B cell (primary cell): ENCODE measurements at regions not wholly inside any gene's neighbourhood (a gene's known extent, or its start where the extent isn't known, plus 50 kb on each side); places are given as distances from the start of the nearest gene placed in this dataset.

Experiments used
- ATAC-seq: fragments of 200-7000 bp; cut with Tn5 transposase; one replicate; pipeline ENCODE4 v1.10.0; 2021; ENCODE audit warnings: low read depth, mild to moderate bottlenecking, moderate number of reproducible peaks, moderate library complexity
- CTCF ChIA-PET: fragments of 350-600 bp; sonication (Branson Sonifier 250); formaldehyde crosslinking; loops from one replicate; lab custom pipeline; 2021; ENCODE audit warnings: antibody characterized with exemption, inconsistent platforms; lab: Charles Lee
- POLR2A ChIA-PET: fragments of 350-600 bp; sonication (Branson Sonifier 250); formaldehyde crosslinking; loops from one replicate; lab custom pipeline; 2021; ENCODE audit warnings: antibody characterized with exemption; lab: Charles Lee
- DNase-seq: peaks from one replicate; pipeline ENCODE4 v3.0.0; 2013
- H2AFZ ChIP-seq: 2 replicates; pipeline ENCODE4 v1.6.1; 2012; ENCODE audit warnings: mild to moderate bottlenecking, low read depth, low read length; ENCODE audit not compliant: insufficient read depth, poor library complexity, severe bottlenecking
- H3K27ac ChIP-seq, 2 donors: 1 replicate in 1 of 2; 2 replicates in 1 of 2; pipeline ENCODE4 v1.5.1; 2012 to 2013; ENCODE audit warnings: low read length in 2 of 2, mild to moderate bottlenecking in 2 of 2, moderate library complexity in 1 of 2
- H3K27me3 ChIP-seq, 4 experiments: fragments of 200-600 bp in 1 of 4; sonication (generic) in 1 of 4; replicated peaks in 1 of 4; 1 replicate in 2 of 4; 2 replicates in 2 of 4; pipeline versions ENCODE4 v1.6.1 to v1.7.0; 2013 to 2016; ENCODE audit warnings: low read length in 3 of 4, mild to moderate bottlenecking in 2 of 4, mixed read lengths in 1 of 4, moderate library complexity in 1 of 4; ENCODE audit not compliant: insufficient read depth in 4 of 4, control insufficient read depth in 3 of 4; ENCODE audit errors: control extremely low read depth in 1 of 4
- H3K36me3 ChIP-seq, 2 experiments: replicated peaks in 1 of 2; 1 replicate in 1 of 2; 2 replicates in 1 of 2; pipeline versions ENCODE4 v1.6.1 to v1.7.1; 2013; ENCODE audit warnings: low read length in 1 of 2; ENCODE audit not compliant: insufficient read depth in 2 of 2, control insufficient read depth in 1 of 2; ENCODE audit errors: control extremely low read depth in 1 of 2, extremely low read depth in 1 of 2
- H3K4me1 ChIP-seq, 2 donors: fragments of 200-600 bp in 1 of 2; sonication (generic) in 1 of 2; 1 replicate in 1 of 2; 2 replicates in 1 of 2; pipeline versions ENCODE4 v1.5.1 to v1.6.1; 2013 to 2017; ENCODE audit warnings: low read length in 2 of 2; ENCODE audit not compliant: control insufficient read depth in 2 of 2, insufficient read depth in 2 of 2
- H3K4me2 ChIP-seq: replicated peaks from 2 replicates; pipeline ENCODE3; 2012; ENCODE audit warnings: mild to moderate bottlenecking, low read depth, low read length; ENCODE audit not compliant: poor library complexity, severe bottlenecking
- H3K4me3 ChIP-seq, 5 experiments: fragments of 200-600 bp in 1 of 5; sonication (generic) in 1 of 5; 1 replicate in 3 of 5; 2 replicates in 2 of 5; pipeline versions ENCODE4 v1.5.1 to v1.7.0; 2011 to 2016; ENCODE audit warnings: low read length in 4 of 5, mild to moderate bottlenecking in 4 of 5, low read depth in 2 of 5, control low read depth in 1 of 5, moderate library complexity in 1 of 5; ENCODE audit not compliant: insufficient read depth in 1 of 5; ENCODE audit errors: control extremely low read depth in 1 of 5, extremely low read depth in 1 of 5
- H3K79me2 ChIP-seq: fragments of 200-600 bp; sonication (generic); one replicate; pipeline ENCODE4 v1.6.0; 2016; ENCODE audit warnings: low read length; ENCODE audit not compliant: control insufficient read depth, insufficient read depth
- H3K9ac ChIP-seq: fragments of 200-600 bp; sonication (generic); 2 replicates; pipeline ENCODE4 v1.6.1; 2017; ENCODE audit warnings: mild to moderate bottlenecking, low read length, moderate library complexity
- H3K9me3 ChIP-seq, 3 donors: one replicate each; pipeline versions ENCODE4 v1.6.1 to v1.7.1; 2013; ENCODE audit warnings: low read length in 2 of 3; ENCODE audit not compliant: control insufficient read depth in 2 of 3, insufficient read depth in 1 of 3; ENCODE audit errors: control extremely low read depth in 1 of 3
- H4K20me1 ChIP-seq: 2 replicates; pipeline ENCODE4 v1.6.0; 2012; ENCODE audit warnings: mild to moderate bottlenecking, low read length; ENCODE audit not compliant: insufficient read depth, control insufficient read depth, poor library complexity, severe bottlenecking
- H3K27ac Mint-ChIP-seq: one replicate; pipeline ENCODE4 v1.8.0; 2021; ENCODE audit warnings: mixed read lengths
- H3K27me3 Mint-ChIP-seq: one replicate; pipeline ENCODE4 v1.8.0; 2021; ENCODE audit warnings: mixed read lengths
- H3K4me1 Mint-ChIP-seq: one replicate; pipeline ENCODE4 v1.8.0; 2021; ENCODE audit warnings: mixed read lengths
- H3K4me3 Mint-ChIP-seq: one replicate; pipeline ENCODE4 v1.8.0; 2021; ENCODE audit warnings: mixed read lengths
- H3K9me3 Mint-ChIP-seq: one replicate; pipeline ENCODE4 v1.8.0; 2022; ENCODE audit warnings: mixed read lengths; ENCODE audit not compliant: insufficient read depth
- CTCF ChIP-seq: fragments of 200-600 bp; IDR thresholded peaks from one replicate; pipeline ENCODE4 v1.8.0; 2022; ENCODE audit warnings: antibody characterized with exemption, mild to moderate bottlenecking
- EZH2 ChIP-seq: IDR thresholded peaks from 2 replicates; pipeline ENCODE4 v1.6.1; 2012; ENCODE audit warnings: borderline replicate concordance, low read depth, mild to moderate bottlenecking, moderate library complexity, low read length; ENCODE audit not compliant: insufficient read depth, poor library complexity, severe bottlenecking
- WGBS: methylation state at CpG from one replicate; pipeline ENCODE4 v1.1.5; 2013; ENCODE audit warnings: missing lambda C conversion rate; ENCODE audit not compliant: insufficient coverage; 5-methylcytosine and 5-hydroxymethylcytosine counted together
- intact Hi-C: fragments of 100-400 bp; cut with micrococcal nuclease; formaldehyde crosslinking; loops from one replicate; pipeline ENCODE4 v1.10.0; 2022

DNA sequence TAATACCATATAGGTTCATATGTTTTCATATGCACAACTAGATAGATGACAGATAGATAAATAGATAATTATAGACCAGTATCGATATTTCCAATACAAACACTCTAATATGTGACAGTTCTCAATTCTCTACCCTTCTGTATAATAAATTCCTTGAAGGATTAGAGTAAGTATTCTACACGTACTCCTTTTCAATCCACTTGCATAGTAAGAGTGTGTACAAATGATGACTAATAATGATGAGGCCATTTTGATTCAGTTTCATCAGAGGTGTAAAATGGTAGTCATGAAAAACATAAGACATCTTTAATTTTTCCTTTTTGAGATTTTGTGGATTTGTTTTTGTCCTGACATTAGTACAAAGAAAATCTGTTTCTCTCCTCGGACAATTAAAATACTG is 188.3 kb upstream of the WSB1 start:
- Mint-ChIP-seq H3K4me3 (no peak overlapping the region), H3K9me3 (no peaks in the 10 kb centered on the region), H3K4me1 (no peaks in the 10 kb centered on the region), H3K27ac (no peak overlapping the region), H3K27me3 (peaks cover 13% of the 10 kb centered on the region)
- Histone ChIP-seq H2AFZ (no peak overlapping the region), H3K36me3 (no peaks in the 10 kb centered on the region), H4K20me1 (no peaks in the 10 kb centered on the region), H3K4me2 (no peak overlapping the region), H3K9me3 (no peaks in the 10 kb centered on the region), H3K4me1 (no peaks in the 10 kb centered on the region), H3K9ac (no peak overlapping the region), H3K79me2 (no peaks in the 10 kb centered on the region), H3K27ac (no peak overlapping the region), H3K4me3 (no peak overlapping the region), H3K27me3 (no peaks in the 10 kb centered on the region)
- no CpG with 5 or more reads among the region's 3 CpGs for WGBS
- intact Hi-C loops = no loop called here
- ChIA-PET CTCF (no interaction called here), POLR2A (no interaction called here)
- no peak for TF ChIP-seq EZH2
- no peak for TF ChIP-seq CTCF
- ATAC-seq (no peak), DNase-seq (no peak)

GRCh38 chr17:27106347-27106981 is 187.4 kb upstream of the WSB1 start:
- Mint-ChIP-seq H3K4me3 (no peak overlapping the region), H3K27me3 (peaks cover 13% of the 10 kb centered on the region), H3K9me3 (no peaks in the 10 kb centered on the region), H3K4me1 (no peaks in the 10 kb centered on the region), H3K27ac (no peak overlapping the region)
- Histone ChIP-seq H3K36me3 (no peaks in the 10 kb centered on the region), H3K4me3 (no peak overlapping the region), H3K79me2 (no peaks in the 10 kb centered on the region), H3K4me2 (no peak overlapping the region), H3K27me3 (no peaks in the 10 kb centered on the region), H3K4me1 (no peaks in the 10 kb centered on the region), H3K27ac (no peak overlapping the region), H3K9ac (no peak overlapping the region), H4K20me1 (no peaks in the 10 kb centered on the region), H2AFZ (no peak overlapping the region), H3K9me3 (no peaks in the 10 kb centered on the region)
- POLR2A ChIA-PET = no interaction called here
- no peak for DNase-seq
- TF ChIP-seq EZH2 (no peak), CTCF (no peak)
- CTCF ChIA-PET = no interaction called here
- WGBS = 71% methylated on average over 2 of the region's 2 CpGs
- ATAC-seq = no peak
- intact Hi-C loops = no loop called here
